Mammary epithelial cell (primary cell): ENCODE measurements at regions not wholly inside any gene's neighbourhood (a gene's known extent, or its start where the extent isn't known, plus 50 kb on each side); places are given as distances from the start of the nearest gene placed in this dataset.

Source experiments
- EZH2 ChIP-seq: IDR thresholded peaks from 2 replicates; pipeline ENCODE4 v1.6.1; 2012; ENCODE audit warnings: low read length, inconsistent platforms, borderline replicate concordance
- TF ChIP-seq, protein P1 (sequence below), 2 donors: IDR thresholded peaks in 1 of 2; conservative IDR thresholded peaks in 1 of 2; 2 replicates each; pipeline ENCODE4 v1.5.1; 2011 to 2012; ENCODE audit warnings: inconsistent platforms in 2 of 2, low read length in 2 of 2, mild to moderate bottlenecking in 2 of 2, control low read depth in 1 of 2, low read depth in 1 of 2; ENCODE audit not compliant: insufficient read depth in 1 of 2; ENCODE audit errors: extremely low read depth in 1 of 2

DNA sequence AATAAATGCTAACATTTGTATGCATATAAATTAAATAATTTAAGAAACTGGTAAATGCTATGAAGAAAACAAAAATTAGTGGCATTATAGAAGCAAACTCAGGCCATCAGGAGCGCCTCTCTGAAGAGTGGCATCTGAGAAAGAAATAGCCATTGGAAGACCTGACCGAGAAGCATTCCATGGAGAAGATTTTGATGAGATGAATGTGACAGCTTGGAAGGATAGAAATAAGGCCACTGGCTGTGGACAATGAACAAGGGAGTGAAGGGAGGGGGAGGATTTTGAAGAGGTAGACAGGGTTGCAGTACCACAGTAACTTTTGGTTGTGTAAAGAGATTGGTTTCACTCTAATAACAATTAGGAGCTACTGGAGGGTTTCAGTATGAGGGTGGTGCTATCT lies 436.7 kb downstream of the CCSER2 start:
- TF ChIP-seq, protein P1, sequence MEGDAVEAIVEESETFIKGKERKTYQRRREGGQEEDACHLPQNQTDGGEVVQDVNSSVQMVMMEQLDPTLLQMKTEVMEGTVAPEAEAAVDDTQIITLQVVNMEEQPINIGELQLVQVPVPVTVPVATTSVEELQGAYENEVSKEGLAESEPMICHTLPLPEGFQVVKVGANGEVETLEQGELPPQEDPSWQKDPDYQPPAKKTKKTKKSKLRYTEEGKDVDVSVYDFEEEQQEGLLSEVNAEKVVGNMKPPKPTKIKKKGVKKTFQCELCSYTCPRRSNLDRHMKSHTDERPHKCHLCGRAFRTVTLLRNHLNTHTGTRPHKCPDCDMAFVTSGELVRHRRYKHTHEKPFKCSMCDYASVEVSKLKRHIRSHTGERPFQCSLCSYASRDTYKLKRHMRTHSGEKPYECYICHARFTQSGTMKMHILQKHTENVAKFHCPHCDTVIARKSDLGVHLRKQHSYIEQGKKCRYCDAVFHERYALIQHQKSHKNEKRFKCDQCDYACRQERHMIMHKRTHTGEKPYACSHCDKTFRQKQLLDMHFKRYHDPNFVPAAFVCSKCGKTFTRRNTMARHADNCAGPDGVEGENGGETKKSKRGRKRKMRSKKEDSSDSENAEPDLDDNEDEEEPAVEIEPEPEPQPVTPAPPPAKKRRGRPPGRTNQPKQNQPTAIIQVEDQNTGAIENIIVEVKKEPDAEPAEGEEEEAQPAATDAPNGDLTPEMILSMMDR (conservative IDR thresholded peaks at IDR 0.05 in 1 of 2, IDR thresholded peaks at IDR 0.05 in 1 of 2; ENCODE audit: extremely low read depth in 1 of 2, insufficient read depth in 1 of 2, low read depth in 1 of 2, low read length in 2 of 2), result no peak
- TF ChIP-seq EZH2, result no peak
